ENCODE measurements at regions not wholly inside any gene's neighbourhood (a gene's known extent, or its start where the extent isn't known, plus 50 kb on each side); places are given as distances from the start of the nearest gene placed in this dataset.

- H3K4me3 Mint-ChIP-seq = no peak overlapping the region
Measured at GRCh38 chr7:28354601-28355402, 57.5 kb upstream of the CREB5 start.

GRCh38 chr7:28355635-28356319, 56.5 kb upstream of the CREB5 start:
- ATAC-seq (replicated peaks) = no peak
- H3K27ac Mint-ChIP-seq = no peak overlapping the region
- no peak overlapping the region for H3K4me3 Mint-ChIP-seq
- H3K9me3 Mint-ChIP-seq = no peaks in the 10 kb centered on the region
- H3K36me3 Mint-ChIP-seq (ENCODE audit: low read depth) = no peaks in the 10 kb centered on the region
- H3K4me1 Mint-ChIP-seq = no peaks in the 10 kb centered on the region
- H3K27me3 Mint-ChIP-seq = peaks cover 11% of the 10 kb centered on the region

More at GRCh38 chr7:28354601-28355402, 57.5 kb upstream of the CREB5 start:
- no peaks in the 10 kb centered on the region for H3K36me3 Mint-ChIP-seq (ENCODE audit: low read depth)
- H3K9me3 Mint-ChIP-seq = no peaks in the 10 kb centered on the region
- H3K27me3 Mint-ChIP-seq = peaks cover 16% of the 10 kb centered on the region
- no peak for ATAC-seq (replicated peaks)
- no peak overlapping the region for H3K27ac Mint-ChIP-seq
- no peaks in the 10 kb centered on the region for H3K4me1 Mint-ChIP-seq

- no peaks in the 10 kb centered on the region for H3K4me1 Mint-ChIP-seq
- no peak for ATAC-seq (replicated peaks)
- no peak overlapping the region for H3K4me3 Mint-ChIP-seq
Measured at GRCh38 chr7:28356619-28357018, 55.7 kb upstream of the CREB5 start.

GRCh38 chr7:28358423-28358868, 53.9 kb upstream of the CREB5 start:
- peaks cover 8% of the 10 kb centered on the region for H3K27me3 Mint-ChIP-seq
- H3K4me1 Mint-ChIP-seq = no peaks in the 10 kb centered on the region
- no peak overlapping the region for H3K4me3 Mint-ChIP-seq
- H3K9me3 Mint-ChIP-seq = no peaks in the 10 kb centered on the region
- ATAC-seq (replicated peaks) = peak; percentile 74
- no peaks in the 10 kb centered on the region for H3K36me3 Mint-ChIP-seq (ENCODE audit: low read depth)
- no peak overlapping the region for H3K27ac Mint-ChIP-seq

More at GRCh38 chr7:28356619-28357018, 55.7 kb upstream of the CREB5 start:
- Mint-ChIP-seq H3K36me3 (ENCODE audit: low read depth) (no peaks in the 10 kb centered on the region), H3K27ac (no peak overlapping the region), H3K27me3 (peaks cover 11% of the 10 kb centered on the region), H3K9me3 (no peaks in the 10 kb centered on the region)

- ATAC-seq (replicated peaks) = no peak
- Mint-ChIP-seq H3K4me3 (no peak overlapping the region), H3K36me3 (ENCODE audit: low read depth) (no peaks in the 10 kb centered on the region), H3K9me3 (peaks cover 13% of the 10 kb centered on the region), H3K4me1 (no peaks in the 10 kb centered on the region), H3K27ac (no peak overlapping the region), H3K27me3 (peaks cover 16% of the 10 kb centered on the region)
Measured at GRCh38 chr7:28360739-28361138, 51.6 kb upstream of the CREB5 start.

GRCh38 chr7:28361551-28361950, 50.8 kb upstream of the CREB5 start:
- H3K27me3 Mint-ChIP-seq = peaks cover 13% of the 10 kb centered on the region
- no peak for ATAC-seq (replicated peaks)
- no peak overlapping the region for H3K4me3 Mint-ChIP-seq
- no peaks in the 10 kb centered on the region for H3K4me1 Mint-ChIP-seq
- no peaks in the 10 kb centered on the region for H3K36me3 Mint-ChIP-seq (ENCODE audit: low read depth)
- H3K27ac Mint-ChIP-seq = no peak overlapping the region
- peaks cover 13% of the 10 kb centered on the region for H3K9me3 Mint-ChIP-seq

- ATAC-seq (replicated peaks) = no peak
- Mint-ChIP-seq H3K27me3 (peaks cover 15% of the 10 kb centered on the region), H3K36me3 (ENCODE audit: low read depth) (no peaks in the 10 kb centered on the region), H3K9me3 (peaks cover 13% of the 10 kb centered on the region), H3K4me3 (no peak overlapping the region), H3K27ac (no peak overlapping the region), H3K4me1 (no peaks in the 10 kb centered on the region)
Measured at GRCh38 chr7:28362182-28362581, 50.1 kb upstream of the CREB5 start.

Data from activated T-helper 17 cell treated with anti-CD3 and anti-CD28 coated beads, Interleukin-2, amount 50 U/mL, for 72 hours (primary cell).